DND-41 (cell line): ENCODE measurements at regions not wholly inside any gene's neighbourhood (a gene's known extent, or its start where the extent isn't known, plus 50 kb on each side); places are given as distances from the start of the nearest gene placed in this dataset.

Experiments
- ATAC-seq: fragments of 200-7000 bp; cut with Tn5 transposase; 3 replicates; pipeline ENCODE4 v1.9.1; 2021; ENCODE audit warnings: low read depth; ENCODE audit not compliant: insufficient read depth
- DNase-seq: peaks from one replicate; pipeline ENCODE4 v3.0.0-alpha.2; 2020
- H2AFZ ChIP-seq: 2 replicates; pipeline ENCODE4 v1.6.0; 2012; ENCODE audit warnings: low read depth, low read length
- H3K27ac ChIP-seq: 2 replicates; pipeline ENCODE4 v1.5.1; 2012; ENCODE audit warnings: low read length, inconsistent platforms
- H3K27me3 ChIP-seq: fragments of 200-600 bp; sonication (generic); 2 replicates; pipeline ENCODE4 v1.6.0; 2012; ENCODE audit warnings: low read length, mild to moderate bottlenecking, inconsistent platforms; ENCODE audit not compliant: insufficient read depth, poor library complexity
- H3K36me3 ChIP-seq: 2 replicates; pipeline ENCODE4 v1.5.1; 2012; ENCODE audit warnings: low read length, inconsistent platforms; ENCODE audit not compliant: insufficient read depth
- H3K4me1 ChIP-seq: 2 replicates; pipeline ENCODE4 v1.5.1; 2012; ENCODE audit warnings: mild to moderate bottlenecking, low read length; ENCODE audit not compliant: insufficient read depth
- H3K4me2 ChIP-seq: 2 replicates; pipeline ENCODE4 v1.6.0; 2012; ENCODE audit warnings: mild to moderate bottlenecking, moderate library complexity, low read length, inconsistent platforms; ENCODE audit not compliant: insufficient read depth
- H3K4me3 ChIP-seq, 2 experiments: fragments of 200-600 bp in 1 of 2; shearing (Covaris generic) in 1 of 2; 2 replicates each; pipeline ENCODE4 v1.5.1; 2012 to 2016; ENCODE audit warnings: inconsistent platforms in 2 of 2, low read length in 2 of 2, mild to moderate bottlenecking in 2 of 2, low read depth in 1 of 2, moderate library complexity in 1 of 2
- H3K79me2 ChIP-seq: 2 replicates; pipeline ENCODE4 v1.6.0; 2012; ENCODE audit warnings: low read length, inconsistent platforms; ENCODE audit not compliant: insufficient read depth
- H3K9ac ChIP-seq: 2 replicates; pipeline ENCODE4 v1.6.0; 2012; ENCODE audit warnings: low read depth, mild to moderate bottlenecking, inconsistent platforms, low read length, moderate library complexity
- H3K9me3 ChIP-seq: 2 replicates; pipeline ENCODE4 v1.5.1; 2012; ENCODE audit warnings: low read length, moderate library complexity, mild to moderate bottlenecking, inconsistent platforms; ENCODE audit not compliant: insufficient read depth, severe bottlenecking
- H4K20me1 ChIP-seq: 2 replicates; pipeline ENCODE4 v1.6.0; 2012; ENCODE audit warnings: low read length; ENCODE audit not compliant: insufficient read depth
- EZH2 ChIP-seq: IDR thresholded peaks from 3 replicates; pipeline ENCODE4 v1.6.1; 2012; ENCODE audit warnings: borderline replicate concordance, low read depth, mild to moderate bottlenecking, moderate library complexity, low read length, inconsistent platforms; ENCODE audit not compliant: severe bottlenecking
- TF ChIP-seq, protein P1 (sequence below): IDR thresholded peaks from 2 replicates; pipeline ENCODE4 v1.5.1; 2012; ENCODE audit warnings: borderline replicate concordance, low read length, moderate library complexity, mild to moderate bottlenecking; ENCODE audit not compliant: poor library complexity, severe bottlenecking; ENCODE audit errors: extremely low read depth

DNA sequence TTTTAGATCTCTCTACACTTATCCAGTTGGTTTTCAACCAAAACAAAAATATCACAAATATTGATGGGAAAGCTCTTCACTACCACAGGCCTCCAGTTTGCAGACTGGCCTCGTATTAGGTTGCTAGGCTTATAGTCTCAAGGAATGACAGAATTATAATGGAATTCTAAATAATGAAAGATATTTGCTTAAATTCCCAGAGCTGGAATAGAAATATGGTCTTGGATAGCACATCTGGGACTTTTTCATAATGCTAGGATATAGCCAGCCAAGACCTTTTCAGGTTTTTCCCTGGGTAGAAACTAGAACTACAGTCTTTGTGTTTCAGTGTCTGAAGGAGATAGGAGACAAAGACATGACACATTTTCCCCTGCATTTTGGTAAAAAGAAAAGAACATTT, 121.9 kb upstream of the STAC start:
- Histone ChIP-seq H2AFZ (no peak overlapping the region), H3K4me3 (no peak overlapping the region), H3K27me3 (no peaks in the 10 kb centered on the region), H3K79me2 (no peaks in the 10 kb centered on the region), H3K4me2 (no peak overlapping the region), H3K9me3 (no peaks in the 10 kb centered on the region), H3K27ac (no peak overlapping the region), H3K36me3 (no peaks in the 10 kb centered on the region), H3K9ac (no peak overlapping the region), H4K20me1 (no peaks in the 10 kb centered on the region), H3K4me1 (no peaks in the 10 kb centered on the region)
- no peak for ATAC-seq
- TF ChIP-seq EZH2 = no peak
- TF ChIP-seq, protein P1, sequence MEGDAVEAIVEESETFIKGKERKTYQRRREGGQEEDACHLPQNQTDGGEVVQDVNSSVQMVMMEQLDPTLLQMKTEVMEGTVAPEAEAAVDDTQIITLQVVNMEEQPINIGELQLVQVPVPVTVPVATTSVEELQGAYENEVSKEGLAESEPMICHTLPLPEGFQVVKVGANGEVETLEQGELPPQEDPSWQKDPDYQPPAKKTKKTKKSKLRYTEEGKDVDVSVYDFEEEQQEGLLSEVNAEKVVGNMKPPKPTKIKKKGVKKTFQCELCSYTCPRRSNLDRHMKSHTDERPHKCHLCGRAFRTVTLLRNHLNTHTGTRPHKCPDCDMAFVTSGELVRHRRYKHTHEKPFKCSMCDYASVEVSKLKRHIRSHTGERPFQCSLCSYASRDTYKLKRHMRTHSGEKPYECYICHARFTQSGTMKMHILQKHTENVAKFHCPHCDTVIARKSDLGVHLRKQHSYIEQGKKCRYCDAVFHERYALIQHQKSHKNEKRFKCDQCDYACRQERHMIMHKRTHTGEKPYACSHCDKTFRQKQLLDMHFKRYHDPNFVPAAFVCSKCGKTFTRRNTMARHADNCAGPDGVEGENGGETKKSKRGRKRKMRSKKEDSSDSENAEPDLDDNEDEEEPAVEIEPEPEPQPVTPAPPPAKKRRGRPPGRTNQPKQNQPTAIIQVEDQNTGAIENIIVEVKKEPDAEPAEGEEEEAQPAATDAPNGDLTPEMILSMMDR = no peak
- DNase-seq = no peak

DNA sequence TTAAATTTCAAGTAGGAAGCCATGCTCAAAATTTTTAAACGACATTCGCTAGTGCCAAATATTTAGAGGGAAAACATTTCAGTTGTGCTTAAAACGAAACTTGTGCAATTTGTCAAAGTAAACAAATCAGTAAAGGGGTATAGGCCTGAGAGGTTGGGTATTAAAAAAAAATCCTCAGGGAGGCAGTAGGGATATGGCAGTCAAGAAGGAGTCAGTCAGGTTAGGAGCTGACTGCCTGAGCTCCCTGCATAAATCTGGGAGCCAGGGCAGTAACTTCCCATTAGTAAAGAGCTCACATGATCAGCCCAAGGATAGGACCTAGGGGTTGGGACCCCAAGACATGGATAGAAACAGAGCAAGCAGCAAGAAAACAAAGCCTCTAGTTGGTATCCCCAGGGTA, 120.7 kb upstream of the STAC start:
- H3K9me3 ChIP-seq = no peaks in the 10 kb centered on the region
- no peak for TF ChIP-seq EZH2
- TF ChIP-seq, protein P1 = no peak
- ATAC-seq (no peak), DNase-seq (no peak)
- no peak overlapping the region for H3K4me2 ChIP-seq
- H2AFZ ChIP-seq = no peak overlapping the region
- no peaks in the 10 kb centered on the region for H3K27me3 ChIP-seq
- no peaks in the 10 kb centered on the region for H3K4me1 ChIP-seq
- H3K36me3 ChIP-seq = no peaks in the 10 kb centered on the region
- H3K27ac ChIP-seq = no peak overlapping the region
- H4K20me1 ChIP-seq = no peaks in the 10 kb centered on the region
- H3K9ac ChIP-seq = no peak overlapping the region
- H3K4me3 ChIP-seq = no peak overlapping the region
- H3K79me2 ChIP-seq = no peaks in the 10 kb centered on the region

- H4K20me1 ChIP-seq = no peaks in the 10 kb centered on the region
Observed at GRCh38 chr3:36269274-36269673, 111.0 kb upstream of the STAC start.

More at GRCh38 chr3:36269274-36269673, 111.0 kb upstream of the STAC start:
- no peaks in the 10 kb centered on the region for H3K9me3 ChIP-seq
- H3K79me2 ChIP-seq = no peaks in the 10 kb centered on the region
- H3K4me1 ChIP-seq = no peaks in the 10 kb centered on the region
- TF ChIP-seq, protein P1 = no peak
- TF ChIP-seq EZH2 = no peak
- no peaks in the 10 kb centered on the region for H3K36me3 ChIP-seq
- no peak overlapping the region for H3K9ac ChIP-seq
- no peak overlapping the region for H3K4me3 ChIP-seq
- DNase-seq (no peak), ATAC-seq (no peak)
- no peak overlapping the region for H3K4me2 ChIP-seq
- no peaks in the 10 kb centered on the region for H3K27me3 ChIP-seq
- no peak overlapping the region for H3K27ac ChIP-seq
- no peak overlapping the region for H2AFZ ChIP-seq
